Breast epithelium (tissue), 4 donors: ENCODE measurements at regions not wholly inside any gene's neighbourhood (a gene's known extent, or its start where the extent isn't known, plus 50 kb on each side); places are given as distances from the start of the nearest gene placed in this dataset.

Experiments
- DNase-seq, 2 donors: peaks; one replicate each; pipeline ENCODE4 v3.0.0-alpha.2; 2019; ENCODE audit warnings: low spot score in 2 of 2
- H3K27ac ChIP-seq, 2 donors: fragments of 200-600 bp; sonication (generic) in 1 of 2; one replicate each; pipeline ENCODE4 v1.5.1; 2016 to 2019; ENCODE audit warnings: mild to moderate bottlenecking in 1 of 2
- H3K27me3 ChIP-seq, 2 donors: fragments of 200-600 bp; sonication (generic) in 1 of 2; one replicate each; pipeline versions ENCODE4 v1.5.1 to v1.6.0; 2017 to 2019; ENCODE audit warnings: control low read depth in 1 of 2, mild to moderate bottlenecking in 1 of 2
- H3K36me3 ChIP-seq: fragments of 200-600 bp; one replicate; pipeline ENCODE4 v1.5.1; 2019
- H3K4me1 ChIP-seq, 2 donors: fragments of 200-600 bp; sonication (generic); one replicate each; pipeline ENCODE4 v1.5.1; 2016 to 2019; ENCODE audit warnings: control low read depth in 1 of 2
- H3K4me3 ChIP-seq, 3 donors: fragments of 200-600 bp; sonication (generic); 1 replicate in 2 of 3; 2 replicates in 1 of 3; pipeline ENCODE4 v1.5.1; 2016 to 2019; ENCODE audit warnings: mild to moderate bottlenecking in 3 of 3, moderate library complexity in 2 of 3
- H3K9me3 ChIP-seq, 2 donors: fragments of 200-600 bp; sonication (generic) in 1 of 2; one replicate each; pipeline ENCODE4 v1.5.1; 2016 to 2019; ENCODE audit warnings: control low read depth in 1 of 2
- POLR2A ChIP-seq: fragments of 450-650 bp; IDR thresholded peaks from one replicate; pipeline ENCODE4 v1.6.1; 2016; ENCODE audit warnings: antibody characterized with exemption, mild to moderate bottlenecking, moderate library complexity
- POLR2AphosphoS5 ChIP-seq, 3 donors: sonication (generic); formaldehyde crosslinking; IDR thresholded peaks; one replicate each; pipeline ENCODE4 v1.6.1; 2017; ENCODE audit warnings: antibody characterized with exemption in 3 of 3
- intact Hi-C: fragments of 100-400 bp; cut with DNase I; formaldehyde crosslinking; loops from one replicate; pipeline ENCODE4 v1.15.1; 2023; ENCODE audit warnings: low total_unique reads
- TF ChIP-seq, protein P1 (sequence below), 3 donors: fragments of 450-650 bp; IDR thresholded peaks; one replicate each; pipeline ENCODE4 v1.5.1; 2016 to 2017; ENCODE audit warnings: antibody characterized with exemption in 3 of 3, mild to moderate bottlenecking in 3 of 3, moderate library complexity in 3 of 3

DNA sequence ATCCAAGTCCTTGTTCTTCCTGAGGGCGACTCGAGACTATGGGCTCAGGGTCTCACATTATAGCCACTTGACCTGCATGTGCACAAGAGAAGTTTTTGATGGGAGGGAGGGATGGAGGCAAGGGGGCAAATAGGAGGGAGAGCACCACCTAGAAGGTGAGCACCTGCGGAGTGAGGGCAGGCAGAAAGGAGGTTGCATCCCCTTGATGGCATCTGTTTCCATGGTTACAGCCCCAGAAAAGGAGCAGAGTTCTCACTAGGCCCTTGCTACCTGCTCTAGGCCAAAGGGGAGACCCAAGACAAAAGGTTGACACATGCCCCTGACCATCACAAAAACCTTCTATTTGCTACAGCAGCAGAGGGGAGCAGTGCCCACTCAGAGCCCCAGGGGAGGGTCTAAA is 131.5 kb upstream of the SERTAD2 start:
- Histone ChIP-seq H3K27ac (no peak overlapping the region), H3K27me3 (no peaks in the 10 kb centered on the region), H3K4me3 (no peak overlapping the region), H3K36me3 (no peaks in the 10 kb centered on the region), H3K9me3 (no peaks in the 10 kb centered on the region), H3K4me1 (no peaks in the 10 kb centered on the region)
- no peak for TF ChIP-seq POLR2AphosphoS5 (IDR thresholded peaks at IDR 0.05)
- TF ChIP-seq, protein P1, sequence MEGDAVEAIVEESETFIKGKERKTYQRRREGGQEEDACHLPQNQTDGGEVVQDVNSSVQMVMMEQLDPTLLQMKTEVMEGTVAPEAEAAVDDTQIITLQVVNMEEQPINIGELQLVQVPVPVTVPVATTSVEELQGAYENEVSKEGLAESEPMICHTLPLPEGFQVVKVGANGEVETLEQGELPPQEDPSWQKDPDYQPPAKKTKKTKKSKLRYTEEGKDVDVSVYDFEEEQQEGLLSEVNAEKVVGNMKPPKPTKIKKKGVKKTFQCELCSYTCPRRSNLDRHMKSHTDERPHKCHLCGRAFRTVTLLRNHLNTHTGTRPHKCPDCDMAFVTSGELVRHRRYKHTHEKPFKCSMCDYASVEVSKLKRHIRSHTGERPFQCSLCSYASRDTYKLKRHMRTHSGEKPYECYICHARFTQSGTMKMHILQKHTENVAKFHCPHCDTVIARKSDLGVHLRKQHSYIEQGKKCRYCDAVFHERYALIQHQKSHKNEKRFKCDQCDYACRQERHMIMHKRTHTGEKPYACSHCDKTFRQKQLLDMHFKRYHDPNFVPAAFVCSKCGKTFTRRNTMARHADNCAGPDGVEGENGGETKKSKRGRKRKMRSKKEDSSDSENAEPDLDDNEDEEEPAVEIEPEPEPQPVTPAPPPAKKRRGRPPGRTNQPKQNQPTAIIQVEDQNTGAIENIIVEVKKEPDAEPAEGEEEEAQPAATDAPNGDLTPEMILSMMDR (IDR thresholded peaks at IDR 0.05): no peak
- no peak for DNase-seq
- intact Hi-C loops: no loop called here

- no peak for DNase-seq
- H3K27ac ChIP-seq: no peak overlapping the region
- H3K4me3 ChIP-seq: no peak overlapping the region
- no peaks in the 10 kb centered on the region for H3K36me3 ChIP-seq
- TF ChIP-seq POLR2AphosphoS5 (IDR thresholded peaks at IDR 0.05): no peak
- TF ChIP-seq POLR2A: no peak
- TF ChIP-seq, protein P1 (IDR thresholded peaks at IDR 0.05): no peak
- no peaks in the 10 kb centered on the region for H3K4me1 ChIP-seq
- no peaks in the 10 kb centered on the region for H3K9me3 ChIP-seq
- H3K27me3 ChIP-seq: no peaks in the 10 kb centered on the region
- intact Hi-C loops: no loop called here
Observed at GRCh38 chr2:64786343-64787018, 132.8 kb upstream of the SERTAD2 start.

DNA sequence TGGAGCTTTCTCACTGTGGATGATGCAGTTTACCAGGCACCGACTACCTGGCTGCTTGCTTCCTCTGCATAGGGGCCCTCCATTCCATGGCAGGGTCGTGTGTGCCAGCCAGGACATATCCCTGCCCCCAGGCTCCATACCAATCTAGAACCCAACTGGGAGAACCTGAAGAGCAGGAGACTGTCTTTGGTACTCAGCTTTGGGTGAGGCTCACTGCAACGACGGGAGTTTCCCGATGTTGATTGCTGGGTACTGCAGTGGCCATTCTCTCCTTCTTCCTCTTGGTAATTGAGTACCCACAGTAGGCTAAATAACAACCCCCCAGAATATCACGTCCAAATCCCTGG is 133.3 kb upstream of the SERTAD2 start:
- TF ChIP-seq, protein P1 (IDR thresholded peaks at IDR 0.05): no peak
- TF ChIP-seq POLR2A (no peak), POLR2AphosphoS5 (IDR thresholded peaks at IDR 0.05) (no peak)
- no peaks in the 10 kb centered on the region for H3K36me3 ChIP-seq
- H3K27ac ChIP-seq: no peak overlapping the region
- no peaks in the 10 kb centered on the region for H3K9me3 ChIP-seq
- no peaks in the 10 kb centered on the region for H3K4me1 ChIP-seq
- intact Hi-C loops: no loop called here
- DNase-seq: no peak
- no peaks in the 10 kb centered on the region for H3K27me3 ChIP-seq
- no peak overlapping the region for H3K4me3 ChIP-seq

- no peaks in the 10 kb centered on the region for H3K27me3 ChIP-seq
- intact Hi-C loops: no loop called here
- DNase-seq: no peak
Observed at GRCh38 chr2:64787698-64788097, 134.0 kb upstream of the SERTAD2 start.

More at GRCh38 chr2:64787698-64788097, 134.0 kb upstream of the SERTAD2 start:
- Histone ChIP-seq H3K27ac (no peak overlapping the region), H3K9me3 (no peaks in the 10 kb centered on the region), H3K4me3 (no peak overlapping the region), H3K4me1 (no peaks in the 10 kb centered on the region), H3K36me3 (no peaks in the 10 kb centered on the region)
- TF ChIP-seq POLR2A: no peak
- TF ChIP-seq POLR2AphosphoS5 (IDR thresholded peaks at IDR 0.05): no peak
- TF ChIP-seq, protein P1 (IDR thresholded peaks at IDR 0.05): no peak
